ENCODE measurements at regions not wholly inside any gene's neighbourhood (a gene's known extent, or its start where the extent isn't known, plus 50 kb on each side); places are given as distances from the start of the nearest gene placed in this dataset.

- TF ChIP-seq EP300 (IDR thresholded peaks at IDR 0.05) (no peak), POLR2AphosphoS5 (IDR thresholded peaks at IDR 0.05) (no peak)
These were observed 128.2 kb downstream of the SLITRK1 start for GRCh38 chr13:83753912-83754624.

Data from gastroesophageal sphincter (tissue), 2 donors.